HG03565 (cell line): ENCODE measurements at regions not wholly inside any gene's neighbourhood (a gene's known extent, or its start where the extent isn't known, plus 50 kb on each side); places are given as distances from the start of the nearest gene placed in this dataset.
"Not testable (repeated sequence)": the region's sequence is repeated elsewhere in the genome, so short reads cannot be mapped to it uniquely, and the experiment has no call there.

Experiments
- ATAC-seq: cut with Tn5 transposase; IDR thresholded peaks from one replicate; pipeline ENCODE4 v1.9.1; 2021; ENCODE audit warnings: mild to moderate bottlenecking, moderate library complexity; ENCODE audit not compliant: unreplicated experiment

DNA sequence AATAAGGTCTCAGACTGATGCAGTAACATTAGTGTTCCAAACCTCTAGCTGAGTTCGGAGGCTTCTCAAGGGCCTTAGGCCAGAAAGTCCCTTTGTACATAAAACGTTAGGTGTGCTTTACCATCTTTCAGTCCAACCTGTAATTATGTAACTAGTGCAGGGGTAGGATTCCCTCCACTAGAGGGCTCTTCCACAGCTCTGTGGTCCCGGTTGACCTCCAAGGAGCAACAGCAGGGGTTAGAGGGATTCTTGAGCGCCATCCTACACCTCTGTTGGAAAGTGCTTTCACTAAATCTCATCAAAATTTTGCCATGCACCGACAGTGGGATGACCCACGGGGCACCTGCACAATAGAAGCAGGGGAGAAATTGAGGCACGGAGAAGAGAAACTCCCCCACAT, 155.8 kb upstream of the LRP1B start:
- ATAC-seq: peak; percentile 76

DNA sequence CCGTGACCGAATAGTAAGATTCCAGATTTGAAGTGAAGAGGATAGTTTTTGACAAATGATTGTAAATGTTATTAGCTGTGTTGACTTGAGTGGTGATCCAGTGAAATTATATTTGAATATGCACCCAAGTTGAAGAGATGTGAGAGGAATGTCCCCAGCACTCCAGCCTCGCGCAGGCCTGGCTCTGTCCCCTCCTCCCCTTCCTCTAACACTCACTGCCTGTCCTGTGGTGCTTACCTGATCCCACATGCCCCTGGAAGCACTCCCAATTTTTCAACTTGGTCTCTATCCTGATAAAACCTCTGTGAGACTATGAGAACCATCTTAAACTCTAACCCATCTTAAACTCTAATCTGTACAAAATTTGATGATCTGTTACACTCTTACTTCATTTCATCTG, 154.7 kb upstream of the LRP1B start:
- no peak for ATAC-seq

DNA sequence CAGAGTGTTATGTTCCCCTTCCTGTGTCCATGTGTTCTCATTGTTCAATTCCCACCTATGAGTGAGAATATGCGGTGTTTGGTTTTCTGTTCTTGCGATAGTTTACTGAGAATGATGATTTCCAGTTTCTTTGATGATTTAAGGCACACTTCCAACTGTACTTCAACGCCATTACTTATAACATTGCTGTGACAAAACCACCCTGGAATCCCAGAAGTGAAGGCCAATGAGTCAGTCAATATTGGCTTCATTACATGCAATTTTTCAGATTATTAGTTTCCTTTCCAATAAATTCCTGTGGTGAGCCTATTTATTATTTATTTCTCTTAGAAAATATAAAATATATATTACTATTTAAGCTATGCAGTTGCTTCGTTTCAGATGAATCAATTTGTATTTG, 153.5 kb upstream of the LRP1B start:
- ATAC-seq: not testable (repeated sequence)

DNA sequence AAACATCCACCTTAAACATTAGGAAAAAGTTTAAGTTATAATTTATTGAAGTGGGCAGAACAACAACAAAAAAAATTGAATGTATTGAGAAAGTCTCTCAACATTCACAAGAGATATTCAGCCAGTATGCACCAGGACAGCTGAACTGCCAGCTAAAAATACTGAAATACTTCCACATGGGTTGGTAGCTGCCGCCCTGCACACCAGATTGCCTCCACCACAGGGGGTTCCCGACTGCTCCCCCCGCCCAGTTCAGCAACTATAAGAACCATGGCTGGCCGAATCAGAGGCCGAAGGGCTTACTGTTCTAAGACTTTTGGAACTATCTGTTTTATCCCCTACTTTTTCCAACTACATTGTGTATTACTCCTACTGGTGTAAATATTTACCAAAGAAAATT, 150.0 kb upstream of the LRP1B start:
- no peak for ATAC-seq

DNA sequence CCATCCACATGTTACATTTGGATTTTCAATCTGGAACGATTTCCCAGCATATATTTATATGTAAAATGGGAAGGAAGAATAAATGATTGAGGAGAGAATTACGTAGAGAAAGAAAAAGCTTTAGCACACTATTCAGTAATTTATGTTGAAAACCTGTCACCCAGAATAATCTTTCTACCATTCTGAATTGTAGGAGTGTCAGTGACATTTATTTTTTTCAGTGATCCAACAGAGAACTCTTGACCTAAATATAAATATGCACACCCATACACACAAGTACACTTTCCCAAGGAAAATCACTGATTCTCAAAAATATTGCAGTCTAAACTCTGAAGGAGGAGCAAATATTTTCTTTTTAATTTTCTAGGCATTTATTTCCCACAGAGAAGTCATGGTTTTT, 140.2 kb upstream of the LRP1B start:
- no peak for ATAC-seq

DNA sequence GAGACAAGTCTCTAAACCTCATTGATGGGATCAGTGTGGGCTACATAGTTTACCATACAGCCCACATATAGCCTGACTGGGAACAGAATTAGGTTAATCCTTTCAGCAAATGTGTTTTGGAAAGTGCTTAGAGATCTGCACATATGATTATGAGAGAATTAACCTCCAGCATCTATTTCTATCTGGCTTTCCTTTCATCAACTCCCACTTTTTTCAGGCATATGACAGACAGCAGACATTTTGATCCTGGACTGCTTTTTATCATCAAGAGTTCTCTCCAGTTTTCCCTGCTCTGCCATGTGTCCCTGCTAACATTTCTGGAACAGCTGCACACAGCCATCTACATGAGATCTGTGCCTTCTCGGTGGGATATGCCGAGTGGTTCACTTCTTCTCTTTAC, 139.5 kb upstream of the LRP1B start:
- ATAC-seq: no peak

DNA sequence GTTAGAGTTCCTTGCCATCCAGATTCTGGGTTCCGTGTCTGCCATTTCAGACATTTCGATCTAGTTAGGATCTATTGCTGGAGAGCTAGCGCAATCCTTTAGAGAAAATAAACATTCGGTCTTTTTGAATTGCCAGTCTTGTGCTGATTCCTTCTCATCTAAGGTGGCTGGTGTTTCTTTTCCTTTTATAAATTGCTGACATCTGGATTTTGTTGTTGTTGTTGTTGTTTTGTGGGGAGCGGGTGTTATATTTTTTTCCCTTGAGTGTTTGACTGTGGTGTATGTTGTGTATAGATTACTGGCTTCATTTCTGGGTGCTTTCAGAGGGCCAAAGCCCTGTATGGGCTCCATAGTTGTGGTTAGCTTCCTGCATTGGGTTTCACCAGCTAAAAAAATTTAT, 128.5 kb upstream of the LRP1B start:
- ATAC-seq: no peak

DNA sequence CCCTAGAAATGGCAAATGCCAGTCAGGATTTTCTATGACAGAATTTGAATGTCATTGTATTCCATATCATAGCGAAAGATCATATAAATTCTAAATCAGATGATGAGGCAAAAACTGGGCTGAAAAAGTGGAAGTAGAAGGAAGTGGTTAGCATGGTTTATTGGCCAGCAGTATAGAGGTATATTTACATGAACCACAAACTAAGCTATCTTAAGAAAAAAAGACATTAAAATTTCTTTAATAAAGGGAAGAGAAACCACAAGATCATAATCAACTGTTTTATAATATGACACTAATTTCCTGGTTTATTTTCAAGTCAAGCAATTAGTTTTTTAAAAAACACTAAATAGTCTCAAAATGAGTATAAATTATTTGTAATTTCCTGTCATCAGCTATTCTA, 123.2 kb upstream of the LRP1B start:
- ATAC-seq: no peak

DNA sequence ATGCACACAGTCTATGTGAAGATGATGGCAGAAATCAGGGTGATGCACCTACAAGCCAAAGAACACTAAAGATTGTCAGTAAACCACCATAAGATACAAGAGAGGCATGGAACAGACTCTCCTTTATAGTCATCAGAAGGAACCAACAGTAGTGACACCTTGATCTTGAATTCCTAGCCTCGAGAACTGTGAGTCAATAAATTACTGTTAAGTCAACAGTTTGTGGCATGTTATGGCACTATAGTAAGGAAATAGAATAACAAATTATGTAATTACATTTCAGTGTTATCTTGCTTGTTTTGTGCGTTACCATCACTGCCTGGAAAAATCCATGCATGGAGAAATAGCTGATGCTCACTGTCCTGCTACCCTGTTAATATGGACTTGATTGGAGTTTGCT, 110.2 kb upstream of the LRP1B start:
- ATAC-seq: no peak

DNA sequence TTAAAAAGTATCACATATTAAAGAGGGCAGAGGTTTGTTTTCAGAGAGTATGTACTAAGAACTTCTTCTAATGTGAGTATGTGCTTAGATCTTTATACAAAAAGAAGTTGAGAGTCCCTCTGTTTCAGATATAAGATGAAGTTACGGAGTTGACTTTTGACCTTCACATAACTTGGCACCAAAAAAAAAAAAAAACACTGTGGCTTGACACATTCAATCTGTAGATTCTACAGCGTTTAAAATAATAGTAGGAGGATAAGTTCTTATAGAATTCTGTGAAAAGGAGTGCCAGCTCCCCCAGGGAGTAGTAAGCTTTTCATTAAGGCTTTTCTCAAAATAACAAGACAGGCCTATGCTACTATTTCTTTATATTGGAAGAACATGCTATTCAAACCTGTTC, 105.4 kb upstream of the LRP1B start:
- no peak for ATAC-seq

DNA sequence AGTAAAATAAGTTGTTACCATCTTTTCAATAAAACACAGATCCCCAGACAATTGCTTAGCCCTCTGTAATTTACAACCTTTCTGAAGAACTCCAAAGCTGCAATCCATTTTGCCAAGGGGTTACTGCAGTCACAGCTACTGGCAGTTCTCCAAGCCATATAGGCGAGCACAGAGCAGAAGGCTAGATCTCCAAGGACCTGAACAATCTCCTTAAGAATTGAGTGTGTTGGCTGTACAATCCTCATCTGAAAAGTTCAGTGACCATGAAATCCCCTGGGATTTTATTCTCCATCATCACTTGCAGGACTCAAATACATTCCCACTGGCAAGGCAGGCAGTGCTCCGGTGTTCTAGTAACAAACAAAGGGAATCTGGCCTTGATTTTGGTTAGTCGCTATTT, 103.9 kb upstream of the LRP1B start:
- ATAC-seq: no peak

DNA sequence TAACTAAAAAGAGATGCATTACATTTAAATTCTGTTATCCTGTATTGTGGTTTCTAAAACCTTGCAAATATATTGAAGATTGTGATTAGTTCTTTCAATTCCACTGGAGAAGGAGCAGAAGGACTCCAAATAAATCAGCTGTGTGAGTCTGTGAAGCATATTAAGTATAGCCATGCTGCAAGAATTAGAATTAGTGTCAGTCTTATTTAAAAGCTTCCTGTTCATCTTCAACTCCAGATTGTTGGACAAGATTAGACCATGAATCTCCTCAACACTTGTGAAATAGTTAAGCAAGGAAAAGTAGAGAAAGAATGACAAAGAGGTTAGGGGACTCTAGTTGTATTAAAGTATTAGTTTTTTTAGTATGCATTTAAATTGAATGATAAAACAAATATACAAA, 92.5 kb upstream of the LRP1B start:
- ATAC-seq: no peak

DNA sequence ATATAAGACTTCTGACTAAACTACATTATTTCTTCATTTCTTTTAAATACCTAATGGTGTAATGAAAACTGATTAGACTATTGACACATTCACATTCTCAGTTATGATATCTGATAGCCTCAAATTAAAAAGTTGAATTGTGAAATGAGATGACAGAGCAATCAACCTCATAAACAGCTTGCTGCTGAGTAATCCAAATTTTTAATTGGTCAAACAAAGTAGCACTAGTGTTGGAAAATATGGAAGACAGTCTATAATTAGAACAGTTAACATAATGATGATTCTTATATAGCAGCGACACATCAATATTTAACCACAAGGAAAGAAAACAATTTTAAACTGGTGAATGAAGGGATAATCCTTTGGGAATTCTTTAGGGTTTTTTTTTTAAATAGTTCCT, 91.9 kb upstream of the LRP1B start:
- ATAC-seq: no peak

DNA sequence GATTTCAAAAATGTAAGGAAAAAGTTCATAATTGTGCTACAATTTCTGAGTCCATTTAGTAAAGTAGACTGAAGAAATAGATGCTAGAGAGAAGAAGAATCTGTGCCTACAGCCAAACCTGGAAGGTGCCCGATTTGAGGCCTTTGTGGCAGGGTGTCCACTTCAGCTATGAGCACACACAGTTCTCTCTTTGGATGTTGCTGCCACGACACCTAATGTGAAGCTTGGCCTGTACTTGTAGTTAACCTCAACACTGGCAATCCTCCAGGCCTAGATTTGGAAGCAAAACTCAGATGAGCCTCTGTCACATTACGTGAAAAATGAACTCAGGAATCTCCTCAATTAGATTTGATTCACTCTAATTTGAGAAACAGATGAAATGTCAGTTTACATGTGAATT, 90.1 kb upstream of the LRP1B start:
- no peak for ATAC-seq

DNA sequence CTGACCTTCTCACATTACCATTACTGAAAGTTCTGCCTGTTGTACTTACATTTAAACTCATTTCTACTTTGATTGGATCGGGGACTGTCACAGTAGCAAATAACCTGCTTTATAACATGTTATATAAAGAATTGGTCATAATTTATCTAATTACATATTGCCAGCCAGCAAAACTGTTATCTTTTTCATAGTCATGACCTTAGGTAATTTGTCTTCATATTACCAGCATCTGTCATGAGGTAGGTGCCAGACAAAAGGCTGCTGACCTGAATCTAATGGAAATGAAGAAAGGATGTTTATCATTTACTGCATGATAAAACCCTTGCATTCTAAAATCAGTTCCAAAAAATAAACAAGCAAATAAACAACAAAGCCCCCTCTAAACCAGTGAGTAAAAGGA, 89.4 kb upstream of the LRP1B start:
- no peak for ATAC-seq

DNA sequence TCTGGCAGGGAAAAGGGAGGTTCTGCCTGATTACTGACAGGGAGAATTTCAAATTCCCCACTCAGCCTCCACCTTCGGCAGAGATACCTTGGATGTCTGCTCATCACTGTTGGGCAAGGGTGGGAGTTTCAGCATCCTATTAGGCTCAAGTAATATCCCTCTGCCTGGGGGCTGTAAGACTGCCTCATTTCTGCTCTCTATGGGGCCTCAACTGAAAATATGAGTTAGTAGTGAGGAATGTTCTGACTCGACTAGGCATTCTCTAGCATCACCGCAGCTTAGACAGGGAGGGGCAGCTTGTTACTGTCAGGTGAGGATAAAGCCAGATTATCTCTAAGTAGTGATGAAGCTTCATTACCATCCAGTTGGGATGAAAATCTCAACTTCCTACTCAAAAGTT, 87.7 kb upstream of the LRP1B start:
- ATAC-seq: no peak

DNA sequence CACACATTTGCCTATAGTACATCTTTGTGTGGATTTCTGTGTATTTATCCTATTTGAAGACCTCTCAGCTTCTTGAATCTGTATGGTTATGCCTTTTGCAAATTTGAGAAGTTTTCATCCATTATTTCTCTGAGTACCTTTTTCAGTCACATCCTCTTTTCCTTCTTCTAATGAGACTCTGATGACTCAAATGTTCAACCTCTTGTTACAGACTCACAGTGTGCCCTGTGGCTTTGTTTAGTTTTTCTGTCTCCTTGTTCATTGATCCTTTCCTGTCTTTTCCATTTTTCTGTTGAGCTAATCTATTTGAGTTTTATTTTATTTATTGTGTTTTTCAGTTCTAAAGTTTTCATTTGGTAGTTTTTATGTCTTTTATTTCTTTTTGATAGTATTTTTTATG, 87.0 kb upstream of the LRP1B start:
- ATAC-seq: no peak

DNA sequence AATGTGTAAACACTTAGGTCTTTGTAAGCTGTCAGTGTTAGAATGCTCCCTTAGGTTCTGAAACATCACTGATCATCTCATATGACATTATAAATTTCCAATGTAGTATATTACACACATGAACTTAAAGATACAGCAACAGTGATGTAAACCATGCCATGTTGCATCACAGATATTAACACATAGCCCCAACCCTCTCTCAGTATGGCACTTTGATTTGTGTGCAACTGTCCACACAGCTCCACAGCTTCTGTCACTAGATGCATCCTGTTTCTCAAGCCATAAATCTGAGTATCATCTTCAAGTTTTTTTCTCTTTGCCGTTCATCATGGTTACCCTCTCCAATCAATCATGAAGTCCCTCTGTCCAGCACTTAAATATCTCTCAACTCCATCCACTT, 69.2 kb upstream of the LRP1B start:
- ATAC-seq: no peak

DNA sequence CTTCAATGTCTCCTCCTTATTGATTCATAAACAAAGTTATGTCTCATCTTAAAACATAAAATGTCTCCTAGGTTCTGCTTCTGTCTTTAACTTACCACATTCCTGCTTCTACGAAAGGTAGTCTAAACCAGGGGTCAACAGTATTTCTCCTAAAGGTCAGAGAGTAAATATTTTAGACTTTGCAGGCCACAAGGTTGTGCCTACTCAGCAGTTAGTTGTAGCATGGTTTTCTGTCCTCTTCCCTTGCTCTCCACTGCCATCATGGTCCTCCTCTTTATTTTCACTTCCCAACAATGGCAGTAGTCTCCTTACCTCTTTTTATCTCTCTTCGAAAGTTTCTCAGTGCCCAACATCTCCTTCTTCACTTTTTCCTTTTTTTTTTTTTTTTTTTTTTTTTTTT, 68.3 kb upstream of the LRP1B start:
- no peak for ATAC-seq

DNA sequence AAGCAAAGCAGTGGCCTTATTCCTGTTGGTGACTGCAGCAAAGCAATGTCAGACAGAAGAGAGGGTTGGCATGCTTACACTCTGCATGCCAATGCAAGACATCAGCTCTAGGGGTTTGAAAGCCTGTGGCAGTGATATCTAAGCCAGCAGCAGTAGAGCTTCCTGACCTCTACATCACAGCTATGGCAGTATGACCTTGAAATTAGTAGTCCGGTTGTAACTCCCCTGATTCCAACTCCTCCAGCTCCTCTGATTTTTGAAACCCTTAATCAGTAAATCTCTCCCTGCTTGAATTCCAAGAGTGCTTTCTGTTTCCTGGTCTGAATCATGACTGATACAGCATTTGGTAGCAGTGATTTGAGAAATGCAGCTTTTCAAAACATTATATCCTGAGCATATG, 60.0 kb upstream of the LRP1B start:
- no peak for ATAC-seq

DNA sequence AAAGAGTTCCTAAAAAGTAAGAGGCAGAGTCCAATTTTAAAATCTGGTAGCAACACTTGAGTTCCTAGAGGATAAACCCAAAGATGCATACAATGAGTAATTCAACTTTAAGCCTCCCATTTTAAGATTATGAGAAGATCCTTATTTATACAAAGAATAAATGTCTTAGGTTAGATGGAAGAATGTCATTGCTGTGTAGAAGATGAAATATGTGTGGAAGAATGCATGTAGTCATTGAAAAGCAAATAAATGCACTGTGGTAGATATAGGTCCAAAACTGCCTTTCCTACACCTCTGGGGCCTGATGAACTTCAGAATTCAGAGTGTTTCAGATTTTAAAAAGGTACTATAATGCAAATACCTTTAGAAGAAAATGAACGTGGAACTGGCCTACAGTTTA, 58.7 kb upstream of the LRP1B start:
- ATAC-seq: no peak

DNA sequence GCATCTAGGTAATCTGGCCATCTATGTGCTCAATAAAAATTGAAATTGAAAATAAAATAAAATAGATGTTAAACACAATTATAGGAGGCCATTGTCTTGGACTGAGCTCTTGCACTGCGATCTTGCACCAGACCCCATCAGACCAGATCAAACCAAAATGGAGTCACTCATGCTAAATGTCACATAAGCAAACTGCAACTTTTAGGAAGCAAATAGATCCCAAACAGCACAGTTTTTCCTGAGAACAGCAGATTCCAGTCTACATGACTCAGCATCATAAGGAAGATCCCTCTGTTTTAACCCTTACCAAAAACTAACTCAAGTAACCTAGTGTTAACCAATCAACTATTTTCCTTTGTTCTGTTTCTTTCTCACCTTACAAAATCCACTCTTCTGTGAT, 57.7 kb upstream of the LRP1B start:
- ATAC-seq: no peak

DNA sequence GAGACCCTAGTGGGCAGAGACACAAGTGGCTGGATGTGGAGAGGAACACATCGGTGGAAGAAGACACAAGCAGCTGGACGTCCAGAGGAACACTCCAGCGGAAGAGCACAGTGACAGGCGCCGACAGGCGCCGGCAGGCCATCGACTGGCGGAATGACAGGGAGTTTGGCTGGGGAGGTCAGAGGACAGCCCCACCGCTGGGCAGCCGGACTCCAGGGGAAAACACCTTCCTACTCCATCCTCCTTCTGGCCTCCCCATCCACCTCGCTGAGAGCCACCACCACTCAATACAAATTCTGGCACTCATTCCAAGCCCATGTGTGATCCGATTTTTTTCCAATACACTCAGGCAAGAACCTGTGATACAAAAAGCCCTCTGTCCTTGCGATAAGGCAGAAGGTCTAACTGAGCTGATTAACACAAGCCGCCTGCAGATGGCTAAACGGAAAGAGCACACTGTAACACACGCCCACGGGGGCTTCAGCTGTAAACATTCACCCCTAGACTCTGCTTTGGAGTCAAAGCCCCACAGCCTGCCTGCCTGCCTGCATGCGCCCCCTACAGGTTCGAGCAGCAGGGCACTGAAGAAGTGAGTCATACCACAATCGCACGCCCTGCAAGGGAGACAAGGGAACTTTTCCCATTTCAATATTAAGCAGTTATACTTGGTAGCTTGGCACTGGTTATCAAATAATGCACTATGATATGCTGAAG, 50.2 kb upstream of the LRP1B start:
- no peak for ATAC-seq
